MM.1S (cell line): ENCODE measurements at regions not wholly inside any gene's neighbourhood (a gene's known extent, or its start where the extent isn't known, plus 50 kb on each side); places are given as distances from the start of the nearest gene placed in this dataset.

Experiments
- DNase-seq: peaks from one replicate; pipeline ENCODE4 v3.0.0-alpha.2; 2015
- H2AFZ ChIP-seq: fragments of 300-600 bp; sonication (generic); 2 replicates; pipeline ENCODE4 v1.6.0; 2016; ENCODE audit warnings: antibody characterized with exemption, low read length
- H3F3A ChIP-seq: fragments of 300-600 bp; sonication (generic); 2 replicates; pipeline ENCODE4 v1.6.1; 2016; ENCODE audit warnings: mild to moderate bottlenecking, antibody characterized with exemption, low read length, moderate library complexity, mixed read lengths; ENCODE audit not compliant: insufficient read depth
- H3K27ac ChIP-seq: fragments of 300-600 bp; sonication (generic); 2 replicates; pipeline ENCODE4 v1.5.1; 2016; ENCODE audit warnings: mild to moderate bottlenecking, low read length
- H3K27me3 ChIP-seq: fragments of 300-600 bp; sonication (generic); replicated peaks from 2 replicates; pipeline ENCODE4 v1.6.0; 2016; ENCODE audit warnings: low read length; ENCODE audit not compliant: insufficient read depth
- H3K36me3 ChIP-seq: fragments of 300-600 bp; sonication (generic); replicated peaks from 2 replicates; pipeline ENCODE4 v1.6.1; 2016; ENCODE audit warnings: mild to moderate bottlenecking, low read length, mixed read lengths; ENCODE audit not compliant: insufficient read depth
- H3K4me1 ChIP-seq: fragments of 300-600 bp; sonication (generic); 2 replicates; pipeline ENCODE4 v1.6.1; 2016; ENCODE audit warnings: low read length, mixed read lengths
- H3K4me2 ChIP-seq: fragments of 300-600 bp; sonication (generic); 2 replicates; pipeline ENCODE4 v1.6.0; 2016; ENCODE audit warnings: low read depth, low read length
- H3K4me3 ChIP-seq: fragments of 300-600 bp; sonication (generic); 2 replicates; pipeline ENCODE4 v1.5.1; 2016; ENCODE audit warnings: low read length, mixed read lengths
- H3K79me2 ChIP-seq: fragments of 300-600 bp; sonication (generic); 2 replicates; pipeline ENCODE4 v1.6.1; 2016; ENCODE audit warnings: mixed run types, low read length, mixed read lengths
- H3K9ac ChIP-seq: fragments of 300-600 bp; sonication (generic); 2 replicates; pipeline ENCODE4 v1.6.1; 2016; ENCODE audit warnings: low read length, mixed read lengths
- H3K9me2 ChIP-seq: fragments of 300-600 bp; sonication (generic); replicated peaks from 2 replicates; pipeline ENCODE4 v1.6.1; 2016; ENCODE audit warnings: mild to moderate bottlenecking, low read length, mixed read lengths; ENCODE audit not compliant: insufficient read depth
- H3K9me3 ChIP-seq: fragments of 300-600 bp; sonication (generic); replicated peaks from 2 replicates; pipeline ENCODE4 v1.6.1; 2016; ENCODE audit warnings: mild to moderate bottlenecking, low read length, mixed read lengths; ENCODE audit not compliant: insufficient read depth
- H4K20me1 ChIP-seq: fragments of 300-600 bp; sonication (generic); 2 replicates; pipeline ENCODE4 v1.6.1; 2016; ENCODE audit warnings: mild to moderate bottlenecking, low read length, moderate library complexity, mixed read lengths; ENCODE audit not compliant: insufficient read depth
- CTCF ChIP-seq: fragments of 300-600 bp; sonication (generic); IDR thresholded peaks from 2 replicates; pipeline ENCODE4 v1.5.1; 2016; ENCODE audit warnings: antibody characterized with exemption, low read length, mixed read lengths
- EZH2 ChIP-seq: fragments of 300-600 bp; sonication (generic); optimal IDR thresholded peaks from 2 replicates; pipeline ENCODE3; 2017; ENCODE audit warnings: low read depth, mild to moderate bottlenecking, antibody characterized with exemption, low read length, mixed read lengths
- EZH2phosphoT487 ChIP-seq: fragments of 300-600 bp; sonication (generic); IDR thresholded peaks from 2 replicates; pipeline ENCODE4 v1.6.1; 2018; ENCODE audit warnings: antibody characterized with exemption, low read length

- no peaks in the 10 kb centered on the region for H3F3A ChIP-seq
- no peaks in the 10 kb centered on the region for H3K27me3 ChIP-seq
- H3K4me1 ChIP-seq = no peaks in the 10 kb centered on the region
- TF ChIP-seq CTCF (no peak), EZH2phosphoT487 (no peak), EZH2 (no peak)
- H3K4me3 ChIP-seq = no peak overlapping the region
- H3K27ac ChIP-seq = no peak overlapping the region
- no peaks in the 10 kb centered on the region for H3K79me2 ChIP-seq
- no peak overlapping the region for H3K9ac ChIP-seq
- no peaks in the 10 kb centered on the region for H3K9me2 ChIP-seq
- no peaks in the 10 kb centered on the region for H4K20me1 ChIP-seq
- no peak overlapping the region for H2AFZ ChIP-seq
- H3K9me3 ChIP-seq = no peaks in the 10 kb centered on the region
- no peaks in the 10 kb centered on the region for H3K36me3 ChIP-seq
- no peak for DNase-seq
- H3K4me2 ChIP-seq = no peak overlapping the region
Observed at GRCh38 chr10:4543938-4544533, 282.0 kb upstream of the AKR1E2 start.

- H3K9ac ChIP-seq = no peak overlapping the region
- no peaks in the 10 kb centered on the region for H3K4me1 ChIP-seq
- H3F3A ChIP-seq = no peaks in the 10 kb centered on the region
- no peak overlapping the region for H3K4me2 ChIP-seq
- no peak for TF ChIP-seq EZH2
- TF ChIP-seq EZH2phosphoT487 = no peak
- no peak for TF ChIP-seq CTCF
- no peaks in the 10 kb centered on the region for H3K27me3 ChIP-seq
- H3K27ac ChIP-seq = no peak overlapping the region
- H4K20me1 ChIP-seq = no peaks in the 10 kb centered on the region
- H3K79me2 ChIP-seq = no peaks in the 10 kb centered on the region
- H3K9me2 ChIP-seq = no peaks in the 10 kb centered on the region
- no peaks in the 10 kb centered on the region for H3K36me3 ChIP-seq
- H3K9me3 ChIP-seq = no peaks in the 10 kb centered on the region
- DNase-seq = no peak
- H3K4me3 ChIP-seq = no peak overlapping the region
- no peak overlapping the region for H2AFZ ChIP-seq
Observed at GRCh38 chr10:4541292-4541691, 284.7 kb upstream of the AKR1E2 start.

GRCh38 chr10:4538016-4538415, 288.0 kb upstream of the AKR1E2 start:
- H3F3A ChIP-seq = no peaks in the 10 kb centered on the region
- no peak overlapping the region for H3K4me3 ChIP-seq
- no peaks in the 10 kb centered on the region for H4K20me1 ChIP-seq
- no peaks in the 10 kb centered on the region for H3K36me3 ChIP-seq
- no peaks in the 10 kb centered on the region for H3K27me3 ChIP-seq
- no peak overlapping the region for H3K9ac ChIP-seq
- H3K9me2 ChIP-seq = no peaks in the 10 kb centered on the region
- H3K4me1 ChIP-seq = no peaks in the 10 kb centered on the region
- H3K9me3 ChIP-seq = no peaks in the 10 kb centered on the region
- TF ChIP-seq EZH2 (no peak), CTCF (no peak), EZH2phosphoT487 (no peak)
- no peak overlapping the region for H2AFZ ChIP-seq
- no peaks in the 10 kb centered on the region for H3K79me2 ChIP-seq
- no peak for DNase-seq
- no peak overlapping the region for H3K4me2 ChIP-seq
- H3K27ac ChIP-seq = no peak overlapping the region
